A673 (cell line): ENCODE measurements at regions not wholly inside any gene's neighbourhood (a gene's known extent, or its start where the extent isn't known, plus 50 kb on each side); places are given as distances from the start of the nearest gene placed in this dataset.

Experiments
- BruUV-seq: library from RNA; stranded (reverse); fragments of 400-500 nt; replicated peaks from 2 replicates; lab custom pipeline; 2021; lab: Mats Ljungman, UMichigan
- CTCF ChIA-PET: fragments of 300-600 bp; sonication (Branson Sonifier 250); formaldehyde crosslinking; loops from one replicate; lab custom pipeline; 2022; ENCODE audit warnings: antibody characterized with exemption; lab: Charles Lee
- POLR2A ChIA-PET: fragments of 300-600 bp; sonication (Branson Sonifier 250); formaldehyde crosslinking; loops from one replicate; lab custom pipeline; 2022; ENCODE audit warnings: antibody characterized with exemption; ENCODE audit not compliant: low non-redundant PET; lab: Charles Lee
- DNase-seq: peaks from one replicate; pipeline ENCODE4 v3.0.0-alpha.2; 2015; ENCODE audit warnings: low spot score
- H3K27ac ChIP-seq: fragments of 200-600 bp; sonication (generic); 2 replicates; pipeline ENCODE4 v1.5.1; 2016; ENCODE audit warnings: mixed run types, low read depth, mild to moderate bottlenecking, mixed read lengths, antibody characterized with exemption, low read length; ENCODE audit not compliant: poor library complexity, severe bottlenecking
- H3K27me3 ChIP-seq: fragments of 200-600 bp; sonication (generic); replicated peaks from 2 replicates; pipeline ENCODE4 v1.6.1; 2017; ENCODE audit warnings: mixed run types, low read depth, mild to moderate bottlenecking, mixed read lengths, antibody characterized with exemption, low read length; ENCODE audit not compliant: insufficient read depth, poor library complexity
- H3K36me3 ChIP-seq: fragments of 200-600 bp; sonication (generic); 2 replicates; pipeline ENCODE4 v1.6.1; 2016; ENCODE audit warnings: mixed run types, mild to moderate bottlenecking, mixed read lengths, antibody characterized with exemption, low read length; ENCODE audit not compliant: insufficient read depth, poor library complexity, severe bottlenecking
- H3K4me1 ChIP-seq: fragments of 200-600 bp; sonication (generic); 2 replicates; pipeline ENCODE4 v1.6.1; 2017; ENCODE audit warnings: mixed run types, mild to moderate bottlenecking, mixed read lengths, antibody characterized with exemption, low read length; ENCODE audit not compliant: insufficient read depth, poor library complexity, severe bottlenecking
- H3K4me3 ChIP-seq: fragments of 200-600 bp; sonication (generic); 2 replicates; pipeline ENCODE4 v1.5.1; 2016; ENCODE audit warnings: low read depth, mixed run types, mild to moderate bottlenecking, mixed read lengths, low read length; ENCODE audit not compliant: poor library complexity, severe bottlenecking
- H3K9me3 ChIP-seq: fragments of 200-600 bp; sonication (generic); 2 replicates; pipeline ENCODE4 v1.6.1; 2016; ENCODE audit warnings: mixed run types, low read depth, mild to moderate bottlenecking, mixed read lengths, antibody characterized with exemption, low read length; ENCODE audit not compliant: poor library complexity, severe bottlenecking
- CTCF ChIP-seq: fragments of 300-800, 200-600 bp; sonication (generic); conservative IDR thresholded peaks from 2 replicates; pipeline ENCODE4 v1.5.1; 2017; ENCODE audit warnings: low read depth, mild to moderate bottlenecking, antibody characterized with exemption, low read length, moderate library complexity, mixed read lengths
- EZH2 ChIP-seq: fragments of 200-600 bp; sonication (generic); IDR thresholded peaks from 2 replicates; pipeline ENCODE4 v1.6.1; 2017; ENCODE audit warnings: borderline replicate concordance, low read depth, mild to moderate bottlenecking, mixed read lengths, antibody characterized with exemption, low read length; ENCODE audit not compliant: poor library complexity, severe bottlenecking
- intact Hi-C: fragments of 100-400 bp; cut with micrococcal nuclease; formaldehyde crosslinking; loops from one replicate; pipeline ENCODE4 v1.10.0; 2022; ENCODE audit not compliant: unreplicated experiment

- Histone ChIP-seq H3K4me1 (peaks cover 11% of the 10 kb centered on the region), H3K4me3 (no peak overlapping the region), H3K9me3 (no peaks in the 10 kb centered on the region), H3K27ac (no peak overlapping the region), H3K27me3 (peaks cover 60% of the 10 kb centered on the region), H3K36me3 (no peaks in the 10 kb centered on the region)
- no TSS peak for BruUV-seq
- DNase-seq, result peak; percentile 15
- POLR2A ChIA-PET, result no interaction called here
- intact Hi-C loops, result no loop called here
- TF ChIP-seq CTCF (no peak), EZH2 (peak; percentile 55)
- CTCF ChIA-PET, result no interaction called here
These were observed 334.4 kb upstream of the THRB start for GRCh38 chr3:24829011-24829581.

- Histone ChIP-seq H3K4me3 (no peak overlapping the region), H3K9me3 (no peaks in the 10 kb centered on the region), H3K36me3 (no peaks in the 10 kb centered on the region), H3K27ac (no peak overlapping the region), H3K27me3 (peaks cover 60% of the 10 kb centered on the region), H3K4me1 (peaks cover 11% of the 10 kb centered on the region)
- ChIA-PET CTCF (no interaction called here), POLR2A (no interaction called here)
- no peak for TF ChIP-seq EZH2
- TF ChIP-seq CTCF, result no peak
- BruUV-seq, result no TSS peak
- no peak for DNase-seq
- intact Hi-C loops, result no loop called here
These were observed 335.1 kb upstream of the THRB start for GRCh38 chr3:24829629-24830229.

- CTCF ChIA-PET, result no interaction called here
- intact Hi-C loops, result no loop called here
- DNase-seq, result no peak
- no peak overlapping the region for H3K27ac ChIP-seq
- peaks cover 11% of the 10 kb centered on the region for H3K4me1 ChIP-seq
- no peaks in the 10 kb centered on the region for H3K36me3 ChIP-seq
- BruUV-seq, result no TSS peak
- TF ChIP-seq EZH2 (no peak), CTCF (no peak)
- peaks cover 60% of the 10 kb centered on the region for H3K27me3 ChIP-seq
- H3K4me3 ChIP-seq, result no peak overlapping the region
- POLR2A ChIA-PET, result no interaction called here
- no peaks in the 10 kb centered on the region for H3K9me3 ChIP-seq
These were observed 335.8 kb upstream of the THRB start for GRCh38 chr3:24830230-24831152.
